Gastroesophageal sphincter (tissue), 3 donors: ENCODE measurements at regions not wholly inside any gene's neighbourhood (a gene's known extent, or its start where the extent isn't known, plus 50 kb on each side); places are given as distances from the start of the nearest gene placed in this dataset.

Experiments
- CTCF ChIP-seq, 4 experiments: fragments of 200-600 bp in 2 of 4; fragments of 450-650 bp in 2 of 4; sonication (generic) in 1 of 4; IDR thresholded peaks; one replicate each; pipeline ENCODE4 v1.5.1; 2017 to 2019; ENCODE audit warnings: antibody characterized with exemption in 4 of 4, mild to moderate bottlenecking in 2 of 4, moderate library complexity in 2 of 4
- EP300 ChIP-seq: sonication (generic); formaldehyde crosslinking; IDR thresholded peaks from one replicate; pipeline ENCODE4 v1.6.1; 2017; ENCODE audit warnings: antibody characterized with exemption, mild to moderate bottlenecking

- no peak for TF ChIP-seq CTCF (IDR thresholded peaks at IDR 0.05)
- no peak for TF ChIP-seq EP300
These were observed 954.3 kb downstream of the SQOR start for GRCh38 chr15:46589088-46589487.
